ENCODE measurements at regions not wholly inside any gene's neighbourhood (a gene's known extent, or its start where the extent isn't known, plus 50 kb on each side); places are given as distances from the start of the nearest gene placed in this dataset.

GRCh38 chr5:123827811-123828210 lies 315.8 kb downstream of the CSNK1G3 start:
- Histone ChIP-seq H2AFZ (ENCODE audit: low read depth, low read length) (no peak overlapping the region), H3K27me3 (ENCODE audit: control insufficient read depth in 2 of 2, insufficient read depth in 2 of 2, low read length in 2 of 2) (no peaks in the 10 kb centered on the region), H3K4me1 (replicated peaks in 1 of 2; ENCODE audit: control insufficient read depth in 2 of 2, insufficient read depth in 2 of 2, low read length in 2 of 2) (no peaks in the 10 kb centered on the region), H3K4me2 (ENCODE audit: insufficient read depth, low read length) (no peak overlapping the region), H3K36me3 (ENCODE audit: control insufficient read depth, insufficient read depth, low read length) (no peaks in the 10 kb centered on the region), H3K27ac (ENCODE audit: extremely low read depth, low read depth, low read length) (no peak overlapping the region), H3K9me1 (ENCODE audit: control insufficient read depth, insufficient read depth, low read length) (no peaks in the 10 kb centered on the region), H3K9me3 (replicated peaks; ENCODE audit: control insufficient read depth, insufficient read depth, low read depth, low read length) (no peaks in the 10 kb centered on the region), H3K79me2 (ENCODE audit: control insufficient read depth, insufficient read depth, low read length) (no peaks in the 10 kb centered on the region), H3K9ac (ENCODE audit: insufficient read depth in 1 of 2, low read depth in 2 of 2, low read length in 2 of 2) (no peak overlapping the region), H3K4me3 (no peak overlapping the region), H4K20me1 (replicated peaks; ENCODE audit: control insufficient read depth, insufficient read depth, low read length) (no peaks in the 10 kb centered on the region)
- CTCF ChIA-PET (ENCODE audit: low intra/inter-chr PET ratio) = no interaction called here
- DNase-seq (ENCODE audit: extremely low read depth in 1 of 4, low spot score in 3 of 4) (no peak), FAIRE-seq (no peak), ATAC-seq (no peak)
- 0% methylated on average over 2 of the region's 2 CpGs for WGBS (ENCODE audit: insufficient coverage, low coverage, missing lambda C conversion rate)
- TF ChIP-seq FOXP4 (CRISPR knock-in tag; IDR thresholded peaks at IDR 0.05; ENCODE audit: borderline replicate concordance) (no peak), KAT7 (CRISPR knock-in tag; IDR thresholded peaks at IDR 0.05; ENCODE audit: borderline replicate concordance) (no peak), MTA1 (IDR thresholded peaks at IDR 0.05; ENCODE audit: borderline replicate concordance) (no peak), MYNN (IDR thresholded peaks at IDR 0.05) (no peak), MYNN (CRISPR knock-in tag; IDR thresholded peaks at IDR 0.05) (no peak), CTCF (IDR thresholded peaks at IDR 0.05 in 2 of 3, conservative IDR thresholded peaks at IDR 0.05 in 1 of 3; ENCODE audit: insufficient read depth in 2 of 3, low read depth in 1 of 3, low read length in 3 of 3) (no peak), ZNF76 (CRISPR knock-in tag; IDR thresholded peaks at IDR 0.05; ENCODE audit: borderline replicate concordance) (no peak), ZNF57 (CRISPR knock-in tag; IDR thresholded peaks at IDR 0.05) (no peak), PURB (CRISPR knock-in tag; IDR thresholded peaks at IDR 0.05; ENCODE audit: low read depth) (no peak), ZNF282 (CRISPR knock-in tag; IDR thresholded peaks at IDR 0.05) (no peak), E2F3 (CRISPR knock-in tag; IDR thresholded peaks at IDR 0.05) (no peak), RBM25 (IDR thresholded peaks at IDR 0.05; ENCODE audit: low read depth, low read length, severe bottlenecking) (no peak), MXD1 (CRISPR knock-in tag; IDR thresholded peaks at IDR 0.05; ENCODE audit: borderline replicate concordance, poor library complexity, severe bottlenecking) (no peak), BDP1 (IDR thresholded peaks at IDR 0.05; ENCODE audit: insufficient read depth, insufficient read length) (no peak), NBN (IDR thresholded peaks at IDR 0.05; ENCODE audit: low read depth) (no peak), MCM2 (IDR thresholded peaks at IDR 0.05; ENCODE audit: low read depth) (no peak), PRPF4 (IDR thresholded peaks at IDR 0.05; ENCODE audit: insufficient read depth, low read depth, low read length, poor library complexity, severe bottlenecking) (no peak), HNRNPUL1 (IDR thresholded peaks at IDR 0.05; ENCODE audit: low read length) (no peak), BRCA1 (IDR thresholded peaks at IDR 0.05) (no peak), BRCA1 (CRISPR knock-in tag; IDR thresholded peaks at IDR 0.05) (no peak)
- intact Hi-C loops (cut with micrococcal nuclease) = no loop called here
- in situ Hi-C loops (cut with MboI) = no loop called here
- BruUV-seq (replicated peaks) = no TSS peak
- POLR2A ChIA-PET = no interaction called here

Data from K562 (cell line).